Activated CD8-positive, alpha-beta memory T cell treated with anti-CD3 and anti-CD28 coated beads for 48 hours (primary cell): ENCODE measurements at regions not wholly inside any gene's neighbourhood (a gene's known extent, or its start where the extent isn't known, plus 50 kb on each side); places are given as distances from the start of the nearest gene placed in this dataset.
"Not testable (repeated sequence)": the region's sequence is repeated elsewhere in the genome, so short reads cannot be mapped to it uniquely, and the experiment has no call there.

Source experiments
- DNase-seq, 3 experiments: peaks; one replicate each; pipeline ENCODE4 v3.0.0-alpha.2; 2020; ENCODE audit warnings: low read depth in 2 of 3, low spot score in 2 of 3

DNA sequence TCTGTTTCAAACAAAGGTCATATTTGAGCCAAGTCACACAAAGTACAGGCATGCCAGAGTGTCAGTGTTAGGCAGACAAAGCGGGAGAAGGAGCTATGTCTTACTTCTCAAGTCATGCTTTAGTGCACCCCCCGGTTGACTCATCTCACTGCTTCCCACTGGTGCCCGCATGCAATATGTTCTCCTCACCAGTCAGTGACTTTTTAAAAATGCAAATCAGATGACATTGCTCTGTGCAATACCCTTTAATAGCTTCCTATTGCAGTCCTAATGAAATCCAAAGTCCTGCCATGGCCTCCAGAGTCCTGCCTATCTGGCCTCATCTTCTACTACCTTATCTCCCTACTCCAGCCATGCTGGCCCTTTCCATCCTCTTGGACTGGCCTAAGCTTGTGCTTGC, 429.1 kb downstream of the ACTR3B start:
- no peak for DNase-seq

DNA sequence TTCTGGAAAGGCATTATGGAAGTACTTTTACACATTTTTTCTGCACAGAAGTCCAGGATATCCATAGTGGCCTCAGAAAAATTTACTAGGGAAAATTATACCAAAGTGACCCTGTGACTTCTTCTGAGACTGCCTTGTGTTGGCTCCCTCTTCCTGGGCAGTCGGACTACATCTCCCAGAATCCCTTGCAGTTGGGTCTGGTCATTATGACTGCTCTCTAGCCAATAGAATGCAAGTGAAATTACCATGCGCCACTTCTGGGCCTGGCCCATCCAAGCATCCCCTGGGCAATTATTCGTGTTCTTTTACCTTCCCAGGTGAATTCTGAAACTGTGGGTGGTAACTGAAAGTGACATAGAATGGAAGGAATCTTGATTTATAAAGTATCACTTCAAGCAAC, 430.9 kb downstream of the ACTR3B start:
- no peak for DNase-seq

DNA sequence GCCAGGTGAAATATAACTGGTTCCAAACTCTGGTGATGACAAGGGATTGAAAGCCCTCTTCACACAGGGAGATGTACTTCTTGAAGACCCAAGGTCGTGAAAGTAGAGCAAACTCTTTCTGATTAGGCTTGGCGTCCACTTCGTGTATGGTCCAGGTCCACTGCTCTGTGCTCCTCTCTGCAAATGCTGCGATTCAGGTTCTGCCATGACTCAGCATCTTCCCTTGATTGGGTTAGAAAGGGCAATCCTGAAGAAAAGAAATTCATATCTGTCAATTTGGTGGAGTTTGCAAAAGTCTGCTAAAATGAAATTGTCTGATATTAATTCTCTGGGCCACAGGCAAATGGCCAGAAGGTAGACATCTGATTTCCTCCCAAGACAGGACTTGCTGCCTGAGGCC, 431.4 kb downstream of the ACTR3B start:
- DNase-seq, result no peak

DNA sequence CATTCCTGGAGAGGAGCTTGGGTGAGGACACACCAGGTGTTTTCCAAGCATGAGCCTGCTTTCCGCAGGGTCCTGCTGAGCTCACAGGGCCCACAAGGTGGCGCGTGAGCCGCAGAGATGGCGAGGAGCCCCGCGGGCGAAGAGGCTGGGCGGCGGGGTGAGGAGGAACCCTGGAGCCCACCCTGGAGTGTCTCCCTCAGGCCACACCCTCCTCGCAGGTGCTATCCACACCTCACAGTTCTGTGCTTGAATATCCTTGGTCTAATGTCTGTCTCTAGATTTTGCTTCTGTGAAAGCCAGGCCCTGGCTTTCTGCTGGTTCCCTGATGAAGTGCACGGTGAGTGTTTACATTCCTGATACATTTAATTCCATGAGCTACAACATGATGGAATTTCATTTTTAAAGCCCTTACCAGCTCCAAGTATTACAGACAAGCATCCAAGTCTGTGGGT, 433.6 kb downstream of the ACTR3B start:
- DNase-seq, result no peak

DNA sequence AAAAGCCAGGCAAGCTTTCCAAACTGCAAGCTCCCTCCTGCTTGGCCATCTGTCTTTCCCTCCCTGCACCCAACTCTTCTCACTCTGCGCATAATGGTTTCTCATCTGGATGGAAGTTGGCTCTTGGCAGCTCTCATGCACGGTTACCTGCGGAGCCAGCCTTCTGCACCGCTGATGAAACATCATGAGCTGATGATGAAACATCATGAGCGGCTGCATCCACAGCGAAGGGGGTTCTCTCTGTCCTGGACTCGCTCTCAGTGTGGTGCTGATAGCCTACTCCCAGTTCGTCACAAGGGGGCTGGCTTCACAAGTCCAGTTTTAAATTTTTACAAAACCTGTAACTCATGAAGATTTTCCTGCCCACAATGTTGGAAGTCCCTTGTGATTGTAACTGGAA, 457.5 kb downstream of the ACTR3B start:
- no peak for DNase-seq

DNA sequence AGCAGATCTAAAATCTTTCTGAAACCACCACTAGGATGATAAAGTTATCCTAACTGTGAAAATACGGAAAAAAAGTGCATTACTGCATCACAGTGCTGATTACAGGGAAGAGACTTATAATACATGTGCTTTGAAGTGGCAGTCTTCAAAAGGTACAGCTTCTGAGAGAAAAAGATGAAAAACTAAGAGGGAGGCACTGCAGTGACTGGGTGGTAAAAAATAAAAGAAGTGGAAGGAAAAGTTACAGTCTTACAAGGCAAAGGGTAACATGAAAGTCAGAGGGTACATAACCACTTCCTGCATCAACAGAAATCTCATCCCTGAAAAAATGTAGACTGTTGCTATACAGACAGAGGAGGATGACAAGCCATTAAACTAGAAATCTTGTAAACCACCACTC, 465.3 kb downstream of the ACTR3B start:
- no peak for DNase-seq

DNA sequence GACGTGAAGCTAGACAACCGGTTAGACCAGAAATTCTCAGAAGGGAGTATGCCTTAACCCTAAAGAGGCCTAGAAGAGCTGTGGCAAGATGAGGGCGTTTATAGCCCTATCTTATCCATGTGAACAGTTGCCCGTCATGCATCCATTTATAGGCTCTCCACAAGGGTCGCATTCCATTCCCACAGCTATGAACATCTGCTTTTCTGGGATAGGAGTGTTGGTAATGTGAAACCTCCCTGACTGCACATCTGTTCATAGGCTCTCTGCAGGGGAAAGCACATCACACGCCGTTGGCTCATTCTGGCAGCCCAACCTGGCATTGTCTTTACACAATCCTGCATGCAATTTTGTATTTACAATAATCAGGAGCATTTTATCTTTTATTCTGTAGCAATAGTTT, 485.6 kb downstream of the ACTR3B start:
- not testable (repeated sequence) for DNase-seq

DNA sequence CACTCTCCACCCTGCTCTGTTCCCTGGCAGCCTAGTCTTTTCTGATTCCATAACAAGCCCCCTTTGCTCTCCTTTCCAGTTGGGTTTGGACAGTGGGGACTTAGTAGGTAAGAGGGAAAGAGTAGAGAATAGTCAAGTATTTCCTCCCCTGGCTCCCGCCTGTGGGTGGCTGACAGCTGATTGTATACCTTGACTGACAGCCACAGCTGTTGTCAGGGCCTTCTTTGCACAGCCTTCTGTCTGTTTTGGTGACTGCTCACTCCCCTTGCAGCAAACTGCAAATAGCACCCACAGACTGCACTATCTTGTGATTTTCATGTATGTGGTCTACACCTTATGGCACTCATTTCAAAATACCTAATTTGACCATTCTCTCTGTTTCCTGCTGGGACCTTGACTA, 486.3 kb downstream of the ACTR3B start:
- DNase-seq, result no peak

DNA sequence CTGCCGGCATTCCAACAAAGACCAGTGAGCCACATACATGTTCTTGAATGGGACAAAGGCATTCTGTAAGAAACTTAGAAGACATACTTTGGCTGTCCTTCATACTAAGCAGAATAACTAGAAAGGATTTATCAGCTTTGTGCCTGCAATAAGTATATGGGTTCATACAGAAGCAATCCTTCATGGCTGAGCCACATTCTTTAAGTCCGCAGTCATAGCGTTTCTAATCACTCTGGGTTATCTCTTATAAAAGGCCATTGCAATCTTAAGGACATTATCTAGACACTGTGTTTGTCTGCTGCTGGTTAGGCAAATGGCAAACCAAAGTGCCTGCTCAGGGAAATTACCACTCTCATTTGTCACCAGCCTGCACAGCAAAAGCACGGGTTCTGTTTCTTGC, 488.4 kb downstream of the ACTR3B start:
- DNase-seq, result no peak

DNA sequence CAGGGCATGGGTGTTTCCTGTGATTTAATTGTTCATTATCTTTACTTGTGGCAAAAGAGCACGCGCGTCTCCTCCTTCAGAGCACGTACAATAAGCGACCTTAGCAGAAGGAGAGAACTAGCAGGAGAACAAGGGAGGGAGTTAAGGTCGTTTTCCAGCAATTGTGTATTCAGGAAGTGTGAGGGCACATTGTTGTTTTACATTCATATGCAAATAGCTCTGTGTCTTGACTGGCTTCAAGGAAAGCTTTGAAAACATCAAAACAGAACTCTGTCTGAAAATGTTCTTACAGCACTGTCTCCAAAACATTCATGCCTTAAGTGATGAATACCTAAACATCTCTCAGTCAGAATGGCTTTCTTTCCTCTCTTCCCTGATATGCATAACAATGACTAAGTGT, 499.1 kb downstream of the ACTR3B start:
- no peak for DNase-seq

DNA sequence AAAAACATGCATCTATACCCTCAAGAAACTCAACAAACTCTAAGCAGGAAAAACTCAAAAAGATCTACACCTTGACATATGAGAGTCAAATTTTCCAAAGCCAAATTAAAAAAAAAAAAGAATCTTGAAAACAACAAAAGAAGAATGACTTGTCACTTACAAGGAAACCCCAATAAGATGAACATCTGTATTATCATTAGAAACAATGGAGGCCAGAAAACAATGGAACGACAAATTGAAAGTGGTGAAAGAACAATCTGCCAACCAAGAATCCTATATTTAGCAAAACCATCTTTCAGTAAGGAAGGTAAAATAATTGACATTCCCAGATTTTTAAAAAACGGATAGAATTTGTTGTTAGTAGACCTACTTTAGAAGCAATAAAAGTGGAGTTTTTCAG, 516.8 kb downstream of the ACTR3B start:
- DNase-seq, result no peak

DNA sequence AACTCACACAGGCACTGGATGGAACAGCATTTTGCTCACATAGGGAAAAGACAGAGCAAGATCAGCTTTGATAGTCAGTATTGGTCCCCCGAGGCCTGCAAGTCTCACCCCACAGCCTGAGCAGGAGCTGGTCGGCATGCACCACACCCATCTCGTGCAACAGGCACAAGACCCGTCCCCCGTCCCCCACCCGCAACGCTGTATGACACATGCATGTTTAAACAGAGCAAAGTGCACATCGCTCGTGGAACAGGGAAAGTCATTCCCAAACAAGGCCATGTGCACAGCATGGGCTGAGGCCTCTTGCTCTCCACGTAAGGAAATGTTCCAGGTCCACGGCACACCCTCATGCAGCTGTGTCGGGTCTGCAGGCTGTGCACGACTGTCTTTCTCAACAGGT, 527.2 kb downstream of the ACTR3B start:
- no peak for DNase-seq

DNA sequence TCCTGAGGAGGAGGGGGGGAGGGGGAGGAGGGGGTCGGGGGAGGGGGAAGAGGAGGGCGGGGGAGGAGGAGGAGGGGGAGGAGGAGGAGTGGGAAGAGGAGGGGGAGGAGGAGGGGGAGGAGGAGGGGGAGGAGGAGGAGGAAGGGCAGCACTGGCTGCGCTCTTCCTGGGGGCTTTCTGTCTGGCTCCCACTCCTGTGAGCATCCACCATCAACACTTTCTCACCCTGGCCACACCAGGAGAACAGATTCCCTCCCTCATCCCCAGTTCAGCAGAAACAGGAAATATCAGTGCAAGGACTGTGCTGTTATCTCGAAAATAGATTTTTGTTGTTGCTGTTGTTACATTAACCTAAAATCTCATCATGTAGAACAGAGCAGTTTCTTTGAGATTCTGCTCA, 530.5 kb downstream of the ACTR3B start:
- no peak for DNase-seq

DNA sequence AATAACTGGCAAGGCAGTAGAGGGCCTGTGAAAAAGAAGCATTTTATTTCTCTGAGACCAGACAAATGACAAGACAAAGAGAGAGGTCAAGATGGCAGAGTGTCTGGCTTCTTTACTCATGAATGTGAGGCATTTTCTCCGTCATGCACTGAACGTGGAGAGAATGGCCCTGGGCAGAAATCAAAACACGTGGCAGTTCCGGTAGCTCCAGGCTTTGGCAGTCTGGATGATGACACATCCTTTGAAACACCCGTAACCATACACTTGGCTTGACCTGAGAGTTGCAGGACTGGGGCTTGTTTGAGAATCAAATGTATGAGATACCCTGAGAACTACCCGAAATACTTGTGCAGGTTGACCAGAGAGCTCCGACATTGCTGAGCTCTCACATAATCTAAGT, 537.6 kb downstream of the ACTR3B start:
- DNase-seq, result no peak

DNA sequence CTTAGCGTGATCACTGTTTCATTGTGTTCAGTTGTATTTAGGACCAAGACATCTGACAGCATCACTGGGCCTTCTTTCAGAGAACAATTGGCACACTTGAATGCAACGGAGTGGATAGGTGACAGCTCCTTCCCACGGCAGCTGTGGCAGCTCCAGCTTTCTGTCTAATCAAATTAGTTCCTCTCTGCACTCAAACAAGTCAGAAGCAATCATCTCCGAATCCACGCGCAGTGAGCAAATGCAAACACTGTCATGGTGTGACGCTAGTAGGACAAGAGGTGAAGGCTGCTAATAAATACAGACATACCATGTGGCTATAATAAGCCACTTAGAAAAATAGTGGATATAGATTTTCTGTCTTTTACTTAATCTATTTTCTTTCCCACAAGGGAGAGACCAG, 542.4 kb downstream of the ACTR3B start:
- DNase-seq, result no peak

DNA sequence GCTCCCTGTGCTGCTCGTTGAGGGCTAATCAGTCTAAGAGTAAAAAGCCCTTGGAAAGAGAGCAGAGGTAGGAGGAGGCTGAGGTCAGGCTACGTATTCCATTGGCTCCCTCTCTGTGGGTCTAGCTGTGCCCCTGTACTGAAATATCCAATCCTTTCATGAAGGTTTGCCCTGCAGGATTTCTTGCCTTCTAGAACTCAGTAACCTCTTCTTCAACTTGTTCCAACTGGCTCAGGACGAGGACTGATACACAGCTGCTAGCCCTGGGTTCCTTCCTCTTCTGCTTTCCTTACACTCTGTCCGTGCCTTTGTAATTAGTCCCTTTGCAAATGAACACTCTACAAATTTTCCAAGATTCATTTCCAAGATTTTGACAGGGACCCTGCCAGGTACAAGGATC, 560.5 kb downstream of the ACTR3B start:
- no peak for DNase-seq

DNA sequence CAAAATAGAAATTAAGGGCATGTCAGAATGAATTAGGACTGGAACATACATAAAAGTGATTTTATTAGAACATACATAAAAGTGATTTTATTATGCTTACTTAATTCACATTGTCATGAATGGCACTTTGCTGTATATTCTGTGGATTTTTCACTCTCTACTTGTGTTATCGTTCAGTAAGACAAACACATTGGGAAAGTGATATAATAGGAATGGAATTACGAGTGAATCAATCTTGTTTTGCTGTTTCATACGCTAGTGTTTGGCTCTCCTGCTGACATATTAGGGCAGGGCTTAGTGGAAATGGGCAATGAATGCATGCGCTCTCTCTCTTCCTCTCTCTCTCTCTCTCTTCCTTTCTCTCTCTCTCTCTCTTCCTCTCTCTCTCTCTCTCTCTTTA, 561.1 kb downstream of the ACTR3B start:
- no peak for DNase-seq

DNA sequence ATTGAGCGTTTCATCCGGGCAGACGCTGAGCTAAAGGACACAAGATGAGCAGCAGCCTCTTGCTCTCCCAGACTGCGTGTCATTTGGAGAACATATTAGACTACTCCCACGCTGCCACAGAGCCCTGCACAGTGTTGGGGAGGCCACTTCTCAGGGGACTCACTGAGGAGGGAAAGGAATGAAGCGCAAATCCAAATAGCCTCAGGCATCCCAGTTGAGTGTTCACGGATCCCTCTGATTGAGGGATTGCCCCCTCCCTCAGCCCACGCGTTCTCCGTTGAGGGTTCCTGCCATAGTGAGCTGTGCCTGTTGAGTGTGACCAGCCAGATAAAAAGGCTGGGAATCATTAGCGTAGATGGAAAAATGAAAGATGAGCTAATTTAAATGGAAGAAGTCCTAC, 563.4 kb downstream of the ACTR3B start:
- no peak for DNase-seq

DNA sequence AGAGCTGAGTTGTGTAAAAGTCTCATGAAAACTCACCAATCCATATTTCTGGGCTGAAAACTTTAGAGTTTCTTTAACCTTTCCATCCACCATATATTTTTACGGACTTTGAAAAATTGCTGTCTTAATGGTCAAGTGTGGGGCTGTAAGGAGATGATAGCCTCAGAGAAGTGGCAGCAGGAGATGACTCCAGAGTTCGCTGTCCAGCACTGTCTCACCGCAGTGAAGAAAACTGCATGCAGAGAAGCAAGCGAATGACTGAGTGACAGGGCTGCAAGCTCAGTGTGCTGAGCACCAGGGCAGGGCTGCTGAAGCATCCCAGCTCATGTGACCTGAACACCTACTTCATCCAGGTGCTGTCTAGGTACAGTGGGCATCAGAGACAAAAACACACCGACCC, 564.5 kb downstream of the ACTR3B start:
- DNase-seq, result no peak

DNA sequence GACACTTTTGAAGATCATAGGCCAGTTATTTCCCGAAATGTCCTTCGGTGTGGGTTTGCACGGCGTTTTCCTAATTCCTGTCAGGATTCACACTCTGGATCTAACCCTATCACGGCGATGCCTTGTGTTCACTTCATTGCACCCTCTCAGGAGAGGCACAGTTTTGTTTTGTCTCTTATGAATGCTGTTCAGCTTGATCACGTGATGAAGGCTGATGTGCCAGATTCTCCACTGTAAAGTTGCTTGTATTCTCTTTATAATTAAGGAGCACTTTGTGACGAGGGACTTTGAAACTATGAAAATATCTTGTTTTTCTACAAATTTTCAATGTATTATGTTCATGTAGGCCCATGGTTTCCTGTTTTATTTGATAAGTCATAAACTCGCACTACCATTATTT, 568.1 kb downstream of the ACTR3B start:
- DNase-seq, result no peak

DNA sequence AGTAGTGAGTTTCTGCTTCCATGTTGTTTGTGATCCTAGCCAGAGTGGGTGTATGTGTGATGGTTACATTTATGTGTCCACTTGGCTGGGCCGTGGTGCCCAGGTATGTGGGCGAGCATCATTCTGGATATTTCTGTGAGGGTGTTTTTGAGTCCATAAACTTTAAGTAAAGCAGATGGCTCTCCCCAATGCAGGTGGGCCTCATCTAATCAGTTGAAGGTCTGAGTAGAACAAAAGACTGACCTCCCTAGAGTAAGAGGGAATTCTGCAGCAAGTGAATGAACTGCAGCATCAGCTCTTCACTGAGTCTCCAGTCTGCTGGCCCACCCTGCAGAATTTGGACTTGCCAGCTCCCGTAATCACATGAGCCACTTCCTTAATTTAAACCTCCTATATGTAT, 571.9 kb downstream of the ACTR3B start:
- DNase-seq, result no peak

DNA sequence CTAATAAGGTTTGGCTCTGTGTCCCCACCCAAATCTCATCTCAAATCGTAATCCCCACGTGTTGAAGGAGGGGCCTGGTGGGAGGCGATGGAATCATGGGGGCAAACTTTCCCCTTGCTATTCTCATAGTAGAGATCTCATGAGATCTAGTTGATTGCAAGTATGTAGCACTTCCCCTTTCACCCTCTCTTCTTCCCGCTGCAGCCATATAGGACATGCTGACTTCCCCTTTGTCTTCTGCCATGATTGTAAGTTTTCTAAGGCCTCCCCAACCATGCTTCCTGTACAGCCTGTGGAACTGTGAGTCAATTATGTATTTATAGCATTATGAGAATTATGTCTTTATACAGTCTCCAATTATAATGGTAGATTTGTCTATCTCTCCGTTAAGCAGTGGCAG, 594.5 kb downstream of the ACTR3B start:
- DNase-seq, result no peak

DNA sequence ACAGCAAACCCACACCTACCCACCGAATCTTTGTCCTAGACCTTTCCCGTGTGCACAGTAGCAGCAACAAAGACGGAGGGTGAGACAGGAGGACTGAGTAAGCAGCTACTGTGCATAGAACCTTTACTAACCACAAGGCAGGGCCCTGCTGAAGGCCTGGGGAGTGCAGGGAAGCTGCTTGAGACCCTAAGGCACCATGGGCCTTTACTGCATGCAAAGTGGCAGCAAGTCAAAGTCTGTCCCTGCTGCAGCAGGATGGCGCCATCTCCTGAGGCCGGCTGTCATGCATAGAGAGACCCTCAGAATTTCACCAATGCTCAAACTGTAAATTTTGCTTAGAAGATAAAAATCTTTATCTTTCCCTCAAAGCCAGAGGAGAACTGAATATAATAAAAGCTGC, 610.5 kb downstream of the ACTR3B start:
- no peak for DNase-seq

DNA sequence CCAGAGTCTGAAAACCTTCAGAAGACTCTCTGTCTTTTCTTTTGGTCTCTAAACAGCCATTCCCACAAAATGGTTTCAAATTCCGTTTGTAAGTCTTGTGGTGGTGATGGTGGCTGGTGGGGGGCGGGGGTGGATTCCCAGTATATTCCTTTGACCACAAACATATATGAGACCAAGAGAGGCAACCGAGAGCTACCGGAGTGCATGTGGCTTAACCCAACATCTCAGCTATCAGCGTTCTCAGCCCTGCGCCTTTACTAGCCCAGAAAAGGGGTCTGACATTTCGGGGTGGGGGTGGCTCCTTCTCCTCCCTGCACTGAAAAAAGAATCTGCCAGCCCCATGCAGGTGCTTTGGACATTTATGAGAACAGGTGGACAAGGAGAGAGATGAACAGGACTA, 621.1 kb downstream of the ACTR3B start:
- no peak for DNase-seq
